OCI-LY7 (cell line): ENCODE measurements at regions not wholly inside any gene's neighbourhood (a gene's known extent, or its start where the extent isn't known, plus 50 kb on each side); places are given as distances from the start of the nearest gene placed in this dataset.

ENCODE experiments used
- EZH2phosphoT487 ChIP-seq: fragments of 200-600 bp; sonication (generic); IDR thresholded peaks from 2 replicates; pipeline ENCODE4 v1.6.1; 2018; ENCODE audit warnings: low read depth, borderline replicate concordance, mild to moderate bottlenecking, mixed run types, antibody characterized with exemption, low read length, moderate library complexity, mixed read lengths
- TF ChIP-seq, protein P1 (sequence below): fragments of 200-600 bp; sonication (generic); conservative IDR thresholded peaks from 2 replicates; pipeline ENCODE4 v1.5.1; 2014; ENCODE audit warnings: mild to moderate bottlenecking, antibody characterized with exemption, low read length, moderate library complexity, mixed read lengths

DNA sequence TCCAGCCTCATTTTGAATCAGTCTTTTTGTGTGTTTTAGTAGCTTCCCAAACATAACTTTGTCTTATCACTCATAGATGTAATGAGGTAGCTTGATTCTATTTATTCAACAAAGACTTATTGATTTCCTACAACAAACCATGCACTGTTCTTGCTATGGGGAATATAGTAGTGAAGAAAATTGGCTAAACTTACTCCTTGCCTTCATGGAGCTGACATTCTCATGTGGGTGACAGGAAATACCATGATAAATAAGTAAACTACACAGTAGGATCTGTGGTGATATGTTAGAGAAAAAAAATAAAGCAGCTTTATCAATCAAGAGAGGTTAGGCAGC is 255.7 kb upstream of the TNC start:
- TF ChIP-seq, protein P1, sequence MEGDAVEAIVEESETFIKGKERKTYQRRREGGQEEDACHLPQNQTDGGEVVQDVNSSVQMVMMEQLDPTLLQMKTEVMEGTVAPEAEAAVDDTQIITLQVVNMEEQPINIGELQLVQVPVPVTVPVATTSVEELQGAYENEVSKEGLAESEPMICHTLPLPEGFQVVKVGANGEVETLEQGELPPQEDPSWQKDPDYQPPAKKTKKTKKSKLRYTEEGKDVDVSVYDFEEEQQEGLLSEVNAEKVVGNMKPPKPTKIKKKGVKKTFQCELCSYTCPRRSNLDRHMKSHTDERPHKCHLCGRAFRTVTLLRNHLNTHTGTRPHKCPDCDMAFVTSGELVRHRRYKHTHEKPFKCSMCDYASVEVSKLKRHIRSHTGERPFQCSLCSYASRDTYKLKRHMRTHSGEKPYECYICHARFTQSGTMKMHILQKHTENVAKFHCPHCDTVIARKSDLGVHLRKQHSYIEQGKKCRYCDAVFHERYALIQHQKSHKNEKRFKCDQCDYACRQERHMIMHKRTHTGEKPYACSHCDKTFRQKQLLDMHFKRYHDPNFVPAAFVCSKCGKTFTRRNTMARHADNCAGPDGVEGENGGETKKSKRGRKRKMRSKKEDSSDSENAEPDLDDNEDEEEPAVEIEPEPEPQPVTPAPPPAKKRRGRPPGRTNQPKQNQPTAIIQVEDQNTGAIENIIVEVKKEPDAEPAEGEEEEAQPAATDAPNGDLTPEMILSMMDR, result no peak
- no peak for TF ChIP-seq EZH2phosphoT487
